OCI-LY1 (cell line): ENCODE measurements at regions not wholly inside any gene's neighbourhood (a gene's known extent, or its start where the extent isn't known, plus 50 kb on each side); places are given as distances from the start of the nearest gene placed in this dataset.

ENCODE experiments used
- H2AFZ ChIP-seq: fragments of 200-600 bp; sonication (generic), shearing (Covaris generic); 2 replicates; pipeline ENCODE4 v1.6.0; 2014; ENCODE audit warnings: antibody characterized with exemption, mild to moderate bottlenecking, low read length
- H3F3A ChIP-seq: fragments of 200-600 bp; sonication (generic), shearing (Covaris generic); 2 replicates; pipeline ENCODE4 v1.6.0; 2014; ENCODE audit warnings: mild to moderate bottlenecking, antibody characterized with exemption, low read length, moderate library complexity; ENCODE audit not compliant: insufficient read depth
- H3K27ac ChIP-seq: fragments of 200-600 bp; sonication (generic); 2 replicates; pipeline ENCODE4 v1.5.1; 2014; ENCODE audit warnings: low read length, mixed run types, mild to moderate bottlenecking, low read depth; ENCODE audit not compliant: poor library complexity, severe bottlenecking
- H3K27me3 ChIP-seq: fragments of 200-600 bp; sonication (generic); 2 replicates; pipeline ENCODE4 v1.6.0; 2014; ENCODE audit warnings: antibody characterized with exemption, mild to moderate bottlenecking, low read length, moderate library complexity; ENCODE audit not compliant: insufficient read depth
- H3K36me3 ChIP-seq: fragments of 200-600 bp; sonication (generic); 2 replicates; pipeline ENCODE4 v1.6.1; 2014; ENCODE audit warnings: mild to moderate bottlenecking, antibody characterized with exemption, low read length, moderate library complexity, mixed read lengths; ENCODE audit not compliant: insufficient read depth
- H3K4me1 ChIP-seq: fragments of 200-600 bp; sonication (generic); 2 replicates; pipeline ENCODE4 v1.5.1; 2014; ENCODE audit warnings: mild to moderate bottlenecking, low read length, moderate library complexity; ENCODE audit not compliant: insufficient read depth, severe bottlenecking
- H3K4me2 ChIP-seq: fragments of 200-600 bp; sonication (generic), shearing (Covaris generic); 2 replicates; pipeline ENCODE4 v1.6.1; 2014; ENCODE audit warnings: low read length
- H3K4me3 ChIP-seq: fragments of 200-600 bp; sonication (generic); 2 replicates; pipeline ENCODE4 v1.5.1; 2014; ENCODE audit warnings: low read length, low read depth, mild to moderate bottlenecking, mixed read lengths; ENCODE audit not compliant: poor library complexity, severe bottlenecking
- H3K79me2 ChIP-seq: fragments of 200-600 bp; shearing (Covaris generic); 2 replicates; pipeline ENCODE4 v1.6.1; 2016; ENCODE audit warnings: mixed run types, low read length, mixed read lengths; ENCODE audit not compliant: insufficient read depth
- H3K9ac ChIP-seq: fragments of 200-600 bp; sonication (generic), shearing (Covaris generic); 2 replicates; pipeline ENCODE4 v1.6.1; 2014; ENCODE audit warnings: mild to moderate bottlenecking, low read length, mixed read lengths
- H3K9me2 ChIP-seq: fragments of 200-600 bp; sonication (generic), shearing (Covaris generic); 2 replicates; pipeline ENCODE4 v1.6.1; 2014; ENCODE audit warnings: low read depth, mild to moderate bottlenecking, low read length, mixed read lengths
- H3K9me3 ChIP-seq: fragments of 200-600 bp; shearing (Covaris generic); 2 replicates; pipeline ENCODE4 v1.6.1; 2014; ENCODE audit warnings: low read length, mixed read lengths
- H4K20me1 ChIP-seq: fragments of 200-600 bp; sonication (generic), shearing (Covaris generic); 2 replicates; pipeline ENCODE4 v1.6.0; 2016; ENCODE audit warnings: mild to moderate bottlenecking, low read length; ENCODE audit not compliant: insufficient read depth
- CTCF ChIP-seq: fragments of 200-600 bp; sonication (generic), shearing (Covaris generic); IDR thresholded peaks from 2 replicates; pipeline ENCODE4 v1.5.1; 2017; ENCODE audit warnings: mild to moderate bottlenecking, antibody characterized with exemption, low read length, moderate library complexity, mixed read lengths
- EZH2 ChIP-seq: fragments of 200-600 bp; sonication (generic), shearing (Covaris generic); IDR thresholded peaks from 2 replicates; pipeline ENCODE4 v1.8.0; 2017; ENCODE audit warnings: borderline replicate concordance, mixed run types, mild to moderate bottlenecking, antibody characterized with exemption, low read length, moderate library complexity, mixed read lengths

- TF ChIP-seq CTCF (no peak), EZH2 (no peak)
- no peaks in the 10 kb centered on the region for H3F3A ChIP-seq
- H3K27me3 ChIP-seq: no peaks in the 10 kb centered on the region
- no peak overlapping the region for H2AFZ ChIP-seq
- H3K27ac ChIP-seq: no peak overlapping the region
- no peak overlapping the region for H3K4me3 ChIP-seq
- H3K9me2 ChIP-seq: no peaks in the 10 kb centered on the region
- no peak overlapping the region for H3K9ac ChIP-seq
- H3K9me3 ChIP-seq: no peaks in the 10 kb centered on the region
- no peaks in the 10 kb centered on the region for H3K79me2 ChIP-seq
- H4K20me1 ChIP-seq: no peaks in the 10 kb centered on the region
- H3K4me1 ChIP-seq: no peaks in the 10 kb centered on the region
- no peak overlapping the region for H3K4me2 ChIP-seq
- H3K36me3 ChIP-seq: no peaks in the 10 kb centered on the region
Observed at GRCh38 chr6:77318256-77318655, 145.0 kb downstream of the HTR1B start.

GRCh38 chr6:77313595-77313994, 149.7 kb downstream of the HTR1B start:
- Histone ChIP-seq H3K79me2 (no peaks in the 10 kb centered on the region), H3K9me2 (no peaks in the 10 kb centered on the region)
- TF ChIP-seq CTCF (no peak), EZH2 (no peak)

GRCh38 chr6:77299931-77300330, 163.4 kb downstream of the HTR1B start:
- Histone ChIP-seq H2AFZ (no peak overlapping the region), H3K9ac (no peak overlapping the region), H4K20me1 (no peaks in the 10 kb centered on the region), H3K79me2 (no peaks in the 10 kb centered on the region), H3K9me2 (no peaks in the 10 kb centered on the region), H3F3A (no peaks in the 10 kb centered on the region), H3K27ac (no peak overlapping the region), H3K36me3 (no peaks in the 10 kb centered on the region), H3K4me3 (no peak overlapping the region), H3K9me3 (no peaks in the 10 kb centered on the region), H3K4me1 (no peaks in the 10 kb centered on the region), H3K27me3 (no peaks in the 10 kb centered on the region), H3K4me2 (no peak overlapping the region)
- TF ChIP-seq CTCF: no peak
- no peak for TF ChIP-seq EZH2

More at GRCh38 chr6:77313595-77313994, 149.7 kb downstream of the HTR1B start:
- Histone ChIP-seq H3F3A (no peaks in the 10 kb centered on the region), H2AFZ (no peak overlapping the region), H3K4me2 (no peak overlapping the region), H4K20me1 (no peaks in the 10 kb centered on the region), H3K36me3 (no peaks in the 10 kb centered on the region), H3K27ac (no peak overlapping the region), H3K4me1 (no peaks in the 10 kb centered on the region), H3K27me3 (no peaks in the 10 kb centered on the region), H3K9ac (no peak overlapping the region), H3K9me3 (no peaks in the 10 kb centered on the region), H3K4me3 (no peak overlapping the region)
